SK-N-SH (cell line): ENCODE measurements at regions not wholly inside any gene's neighbourhood (a gene's known extent, or its start where the extent isn't known, plus 50 kb on each side); places are given as distances from the start of the nearest gene placed in this dataset.

Experiments
- CTCF ChIA-PET: fragments of 300-600, 350-600 bp; formaldehyde crosslinking; extraction: SDS; loops from one replicate; lab custom pipeline; 2021; lab: Yijun Ruan, JAX
- POLR2A ChIA-PET: fragments of 350-600 bp; sonication (Branson Sonifier 250); formaldehyde crosslinking; extraction: SDS; loops from one replicate; lab custom pipeline; 2020; ENCODE audit warnings: antibody characterized with exemption, inconsistent platforms; lab: Yijun Ruan, JAX
- DNase-seq: peaks from one replicate; pipeline ENCODE4 v3.0.0; 2012
- H2AFZ ChIP-seq: fragments of 200-600 bp; sonication (generic); 2 replicates; pipeline ENCODE4 v1.8.1; 2016; ENCODE audit warnings: antibody characterized with exemption, mild to moderate bottlenecking, low read depth
- H3F3A ChIP-seq: fragments of 200-600 bp; sonication (generic); replicated peaks from 2 replicates; pipeline ENCODE3; 2016; ENCODE audit warnings: antibody characterized with exemption, mild to moderate bottlenecking; ENCODE audit not compliant: insufficient read depth
- H3K27ac ChIP-seq, 2 experiments: fragments of 200-500 bp in 1 of 2; fragments of 200-600 bp in 1 of 2; sonication (Bioruptor generic) in 1 of 2; sonication (generic), shearing (Covaris generic) in 1 of 2; 2 replicates each; pipeline versions ENCODE4 v1.5.1 to v1.6.1; 2014 to 2016; ENCODE audit warnings: low read depth in 2 of 2, inconsistent platforms in 1 of 2, low read length in 1 of 2, mild to moderate bottlenecking in 1 of 2, mixed read lengths in 1 of 2
- H3K27me3 ChIP-seq: fragments of 200-600 bp; sonication (generic), shearing (Covaris generic); 2 replicates; pipeline ENCODE4 v1.6.1; 2016; ENCODE audit warnings: mixed run types; ENCODE audit not compliant: insufficient read depth
- H3K36me3 ChIP-seq, 2 experiments: fragments of 200-500 bp in 1 of 2; fragments of 200-600 bp in 1 of 2; sonication (Bioruptor generic) in 1 of 2; sonication (generic) in 1 of 2; replicated peaks in 1 of 2; 2 replicates each; pipeline versions ENCODE3 to v1.5.1; 2014 to 2016; ENCODE audit warnings: low read length in 1 of 2, mild to moderate bottlenecking in 1 of 2; ENCODE audit not compliant: insufficient read depth in 2 of 2, control insufficient read depth in 1 of 2
- H3K4me1 ChIP-seq, 2 experiments: fragments of 200-500 bp in 1 of 2; fragments of 200-600 bp in 1 of 2; sonication (Bioruptor generic) in 1 of 2; sonication (generic), shearing (Covaris generic) in 1 of 2; 2 replicates each; pipeline versions ENCODE4 v1.5.1 to v1.6.1; 2014 to 2016; ENCODE audit warnings: low read depth in 1 of 2, low read length in 1 of 2, mixed run types in 1 of 2; ENCODE audit not compliant: insufficient read depth in 2 of 2, control insufficient read depth in 1 of 2
- H3K4me2 ChIP-seq: fragments of 200-600 bp; sonication (generic), shearing (Covaris generic); 2 replicates; pipeline ENCODE4 v1.6.1; 2017; ENCODE audit warnings: mixed run types
- H3K4me3 ChIP-seq, 2 experiments: fragments of 200-500 bp in 1 of 2; fragments of 200-600 bp in 1 of 2; sonication (Bioruptor generic) in 1 of 2; sonication (generic), shearing (Covaris generic) in 1 of 2; 2 replicates each; pipeline versions ENCODE4 v1.5.1 to v1.8.1; 2014 to 2016; ENCODE audit warnings: low read depth in 2 of 2, inconsistent platforms in 1 of 2, low read length in 1 of 2, mild to moderate bottlenecking in 1 of 2, mixed read lengths in 1 of 2, moderate library complexity in 1 of 2
- H3K79me2 ChIP-seq: fragments of 200-600 bp; sonication (generic); 2 replicates; pipeline ENCODE4 v1.8.1; 2017; ENCODE audit warnings: mild to moderate bottlenecking; ENCODE audit not compliant: insufficient read depth
- H3K9ac ChIP-seq: fragments of 200-600 bp; sonication (generic); 2 replicates; pipeline ENCODE4 v1.6.1; 2017; ENCODE audit warnings: mixed run types
- H3K9me2 ChIP-seq: fragments of 200-600 bp; sonication (generic); 2 replicates; pipeline ENCODE4 v1.6.1; 2017; ENCODE audit warnings: mixed run types
- H3K9me3 ChIP-seq: fragments of 200-600 bp; sonication (generic); 2 replicates; pipeline ENCODE4 v1.6.1; 2017; ENCODE audit warnings: mixed run types, mild to moderate bottlenecking, moderate library complexity
- H4K20me1 ChIP-seq: fragments of 200-600 bp; sonication (generic); 2 replicates; pipeline ENCODE4 v1.6.1; 2017; ENCODE audit warnings: mild to moderate bottlenecking, mixed run types; ENCODE audit not compliant: insufficient read depth
- EZH2phosphoT487 ChIP-seq: fragments of 200-600 bp; sonication (generic); IDR thresholded peaks from 2 replicates; pipeline ENCODE4 v1.6.1; 2017; ENCODE audit warnings: low read depth, mixed run types, mild to moderate bottlenecking, antibody characterized with exemption, moderate library complexity, borderline replicate concordance
- IRF3 ChIP-seq: fragments of 150-350 bp; IDR thresholded peaks from 2 replicates; pipeline ENCODE4 v1.6.1; 2016; ENCODE audit warnings: mild to moderate bottlenecking, low read depth, low read length
- RAD21 ChIP-seq: IDR thresholded peaks from 2 replicates; pipeline ENCODE4 v1.6.1; 2012; ENCODE audit warnings: mild to moderate bottlenecking, low read length
- REST ChIP-seq: IDR thresholded peaks from 2 replicates; pipeline ENCODE4 v1.6.1; 2012; ENCODE audit warnings: mild to moderate bottlenecking, low read depth, low read length, moderate library complexity
- RXRA ChIP-seq: IDR thresholded peaks from 2 replicates; pipeline ENCODE4 v1.4.0; 2012; ENCODE audit warnings: low read depth, mild to moderate bottlenecking, borderline replicate concordance
- SMC3 ChIP-seq: IDR thresholded peaks from 2 replicates; pipeline ENCODE4 v1.6.1; 2012; ENCODE audit warnings: low read depth, low read length, improper control_type of control experiment
- USF2 ChIP-seq: fragments of 150-350 bp; IDR thresholded peaks from 2 replicates; pipeline ENCODE4 v1.6.1; 2017; ENCODE audit warnings: antibody characterized with exemption, low read length, low read depth, borderline replicate concordance
- WGBS: methylation state at CpG from one replicate; pipeline ENCODE4 v1.1.6; 2017; ENCODE audit warnings: low lambda C conversion rate; 5-methylcytosine and 5-hydroxymethylcytosine counted together

DNA sequence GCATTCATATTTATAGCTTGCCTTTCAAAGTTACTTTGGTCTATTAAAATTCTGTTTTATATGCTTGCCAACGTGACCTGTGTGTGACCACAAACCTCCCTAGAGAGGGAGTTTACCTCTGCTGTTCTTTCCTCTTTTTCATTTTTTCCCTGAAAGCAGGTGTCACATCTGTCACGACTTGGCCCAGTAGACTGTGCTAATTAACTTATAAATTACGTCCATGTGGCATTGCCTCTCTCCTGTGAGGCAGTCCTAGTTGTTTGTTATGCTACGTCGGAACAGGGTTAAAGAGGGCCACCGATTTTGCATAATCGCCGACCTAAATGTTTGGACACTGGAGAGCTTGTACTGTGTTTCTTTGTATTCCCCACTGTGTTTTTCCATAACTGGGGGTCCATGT is 343.9 kb upstream of the FLRT2 start:
- H3K9ac ChIP-seq, result no peak overlapping the region
- no peak overlapping the region for H3K4me3 ChIP-seq
- H3K4me1 ChIP-seq, result no peaks in the 10 kb centered on the region
- H3K79me2 ChIP-seq, result no peaks in the 10 kb centered on the region
- H3K36me3 ChIP-seq, result no peaks in the 10 kb centered on the region
- TF ChIP-seq USF2, result no peak
- no peak for TF ChIP-seq RAD21
- no peaks in the 10 kb centered on the region for H3K9me2 ChIP-seq
- 43% methylated on average over 8 of the region's 8 CpGs for WGBS
- H3F3A ChIP-seq, result no peaks in the 10 kb centered on the region
- no peaks in the 10 kb centered on the region for H3K27me3 ChIP-seq
- POLR2A ChIA-PET, result no interaction called here
- no peaks in the 10 kb centered on the region for H4K20me1 ChIP-seq
- no peaks in the 10 kb centered on the region for H3K9me3 ChIP-seq
- CTCF ChIA-PET, result no interaction called here
- no peak for DNase-seq
- H3K27ac ChIP-seq, result no peak overlapping the region
- no peak overlapping the region for H3K4me2 ChIP-seq
- H2AFZ ChIP-seq, result no peak overlapping the region

DNA sequence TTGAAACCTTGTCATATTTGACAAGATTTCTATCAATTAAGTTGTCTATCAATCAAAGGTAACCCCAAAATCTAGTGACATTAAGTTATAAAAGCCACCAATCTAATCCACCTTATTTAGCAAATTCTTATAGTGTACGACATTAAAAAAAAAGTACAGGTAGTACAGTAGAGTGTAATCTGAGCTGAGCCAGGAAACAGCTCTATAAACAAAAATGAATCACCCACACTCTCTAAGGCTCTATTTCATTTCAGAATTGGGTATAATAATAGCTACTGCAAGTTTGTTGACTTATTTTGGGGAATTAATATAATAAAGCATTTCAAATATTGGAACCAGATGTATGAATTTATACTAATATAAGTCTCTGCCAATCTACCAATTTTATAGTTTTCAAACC is 342.4 kb upstream of the FLRT2 start:
- H3K79me2 ChIP-seq, result no peaks in the 10 kb centered on the region
- no peaks in the 10 kb centered on the region for H3K36me3 ChIP-seq
- H2AFZ ChIP-seq, result no peak overlapping the region
- no peak overlapping the region for H3K9ac ChIP-seq
- no peaks in the 10 kb centered on the region for H3K4me1 ChIP-seq
- no peaks in the 10 kb centered on the region for H4K20me1 ChIP-seq
- H3K4me2 ChIP-seq, result no peak overlapping the region
- DNase-seq, result no peak
- no peaks in the 10 kb centered on the region for H3K9me2 ChIP-seq
- H3F3A ChIP-seq, result no peaks in the 10 kb centered on the region
- 3% methylated on average over 1 of the region's 1 CpG for WGBS
- H3K4me3 ChIP-seq, result no peak overlapping the region
- no peaks in the 10 kb centered on the region for H3K9me3 ChIP-seq
- ChIA-PET POLR2A (no interaction called here), CTCF (no interaction called here)
- no peak overlapping the region for H3K27ac ChIP-seq
- TF ChIP-seq IRF3 (no peak), REST (no peak), SMC3 (no peak), RXRA (no peak), EZH2phosphoT487 (no peak)
- no peaks in the 10 kb centered on the region for H3K27me3 ChIP-seq
